Activated T-helper 1 cell treated with anti-CD3 and anti-CD28 coated beads, Interleukin-12 subunit alpha, Interleukin-12 subunit beta, Interleukin-2, Interleukin-4 antibody, amounts not matched to agents 30 ng/mL and 10 ng/mL and 1 ng/mL, durations not matched to agents 14 hours and 24 hours and 36 hours (primary cell): ENCODE measurements at regions not wholly inside any gene's neighbourhood (a gene's known extent, or its start where the extent isn't known, plus 50 kb on each side); places are given as distances from the start of the nearest gene placed in this dataset.

Experiments used
- DNase-seq: peaks from one replicate; pipeline ENCODE4 v3.0.0; 2021; ENCODE audit warnings: low spot score
- H3K27ac Mint-ChIP-seq: one replicate; pipeline ENCODE4 v1.8.0; 2021; ENCODE audit warnings: mild to moderate bottlenecking, mixed read lengths
- H3K27me3 Mint-ChIP-seq: one replicate; pipeline ENCODE4 v1.8.0; 2022; ENCODE audit warnings: mild to moderate bottlenecking, moderate library complexity, mixed read lengths; ENCODE audit not compliant: insufficient read depth
- H3K36me3 Mint-ChIP-seq: one replicate; pipeline ENCODE4 v1.8.0; 2021; ENCODE audit warnings: low read depth, mixed read lengths
- H3K4me1 Mint-ChIP-seq: one replicate; pipeline ENCODE4 v1.8.0; 2021; ENCODE audit warnings: low read depth, mixed read lengths
- H3K4me3 Mint-ChIP-seq: one replicate; pipeline ENCODE4 v1.8.0; 2021; ENCODE audit warnings: mild to moderate bottlenecking, moderate library complexity, mixed read lengths
- H3K9me3 Mint-ChIP-seq: one replicate; pipeline ENCODE4 v1.8.0; 2021; ENCODE audit warnings: mixed read lengths
- intact Hi-C: fragments of 100-400 bp; cut with micrococcal nuclease; formaldehyde crosslinking; loops from one replicate; pipeline ENCODE4 v1.15.1; 2024

DNA sequence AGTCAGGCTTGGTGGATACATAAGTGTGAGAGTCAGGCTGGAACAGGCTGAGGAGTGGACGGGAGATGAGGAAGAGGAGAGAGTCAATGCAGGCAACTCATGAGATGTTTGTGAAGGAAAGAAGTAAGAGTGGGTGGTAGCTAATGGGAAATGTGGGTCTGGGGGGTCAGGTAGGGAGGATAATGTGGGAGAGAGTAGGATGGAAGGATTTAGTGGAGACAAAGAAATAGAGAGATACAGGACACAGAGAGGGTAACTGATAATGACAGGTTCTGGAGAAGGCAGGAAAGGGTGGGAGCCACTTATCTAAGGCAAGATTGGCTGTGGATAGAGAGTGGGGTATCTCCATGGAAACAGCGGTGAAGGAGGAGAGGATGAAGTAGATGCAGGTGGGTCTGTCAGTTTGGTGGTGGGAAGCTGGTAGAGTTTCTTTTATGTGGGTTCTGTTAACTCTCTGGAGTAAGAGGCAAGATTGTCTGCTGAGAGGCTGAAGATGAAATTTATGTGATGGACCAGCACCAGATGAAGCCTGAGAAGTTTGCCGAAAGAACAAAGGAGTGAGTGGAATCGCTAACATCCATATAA is 190.6 kb upstream of the SPRED2 start:
- Mint-ChIP-seq H3K27ac (no peak overlapping the region), H3K4me3 (no peak overlapping the region), H3K27me3 (peaks cover 18% of the 10 kb centered on the region), H3K9me3 (no peaks in the 10 kb centered on the region), H3K36me3 (no peaks in the 10 kb centered on the region), H3K4me1 (peaks cover 18% of the 10 kb centered on the region)
- intact Hi-C loops: no loop called here
- DNase-seq: no peak

DNA sequence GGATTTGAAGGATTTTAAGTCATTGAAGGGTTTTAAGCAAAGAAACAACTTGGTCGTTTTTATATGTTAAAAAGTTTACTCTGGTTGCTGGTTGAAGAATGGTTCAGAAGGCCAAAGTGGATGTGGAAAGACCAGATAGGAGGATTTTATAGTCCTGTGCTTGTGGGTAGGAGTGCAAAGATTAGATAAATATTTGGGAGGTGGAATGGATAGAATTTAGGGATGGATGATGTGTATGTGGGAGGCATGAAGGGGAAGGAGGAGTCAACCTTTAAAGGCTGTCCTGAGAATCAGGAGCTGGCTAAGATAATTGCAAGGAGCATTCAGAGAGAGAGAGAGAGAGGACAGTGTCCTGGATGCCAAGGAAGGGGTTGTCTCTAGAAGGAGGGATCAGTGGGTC is 190.1 kb upstream of the SPRED2 start:
- DNase-seq: no peak
- no peaks in the 10 kb centered on the region for H3K36me3 Mint-ChIP-seq
- H3K9me3 Mint-ChIP-seq: no peaks in the 10 kb centered on the region
- no peak overlapping the region for H3K27ac Mint-ChIP-seq
- peaks cover 18% of the 10 kb centered on the region for H3K4me1 Mint-ChIP-seq
- intact Hi-C loops: no loop called here
- peaks cover 15% of the 10 kb centered on the region for H3K27me3 Mint-ChIP-seq
- no peak overlapping the region for H3K4me3 Mint-ChIP-seq

DNA sequence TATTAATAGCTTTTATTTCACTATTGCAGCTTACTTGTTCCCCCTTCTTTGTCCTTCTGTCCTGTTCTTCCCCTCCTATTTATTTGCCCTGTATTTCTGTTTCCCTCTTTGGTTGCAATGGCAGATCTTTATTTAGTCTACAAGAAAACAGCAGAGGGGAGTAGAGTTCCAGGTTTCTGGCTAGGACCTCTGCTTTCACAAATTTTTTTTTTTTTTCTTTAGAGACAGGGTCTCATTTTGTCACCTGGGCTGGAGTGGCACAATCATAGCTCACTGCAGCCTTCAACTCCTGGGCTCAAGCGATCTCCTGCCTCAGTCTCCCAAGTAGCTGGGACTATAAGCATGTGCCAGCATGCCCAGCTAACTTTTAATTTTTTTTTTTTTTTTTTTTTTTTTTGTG is 188.1 kb upstream of the SPRED2 start:
- Mint-ChIP-seq H3K4me1 (peaks cover 18% of the 10 kb centered on the region), H3K9me3 (no peaks in the 10 kb centered on the region), H3K27me3 (peaks cover 15% of the 10 kb centered on the region), H3K36me3 (no peaks in the 10 kb centered on the region), H3K27ac (no peak overlapping the region), H3K4me3 (no peak overlapping the region)
- intact Hi-C loops: no loop called here
- no peak for DNase-seq

DNA sequence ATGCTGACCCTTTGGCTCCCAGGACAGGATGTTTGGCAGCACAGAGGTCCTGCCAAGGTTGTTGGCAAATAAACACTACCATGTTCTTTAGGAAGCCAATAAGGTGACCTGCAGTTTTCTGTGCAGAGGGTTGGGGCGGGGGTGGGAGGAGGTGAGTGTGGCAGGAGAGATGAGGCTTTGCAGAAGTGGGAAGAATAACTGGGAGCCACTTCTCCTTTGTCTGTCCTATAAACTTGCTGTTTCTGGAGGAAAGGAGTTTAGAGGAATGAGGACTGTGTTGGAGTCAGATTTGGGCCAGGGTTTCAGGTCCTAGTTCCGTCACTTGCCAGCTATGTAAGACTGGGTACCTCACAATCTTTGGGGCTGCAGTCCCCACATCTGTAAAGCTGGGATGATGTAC is 187.6 kb upstream of the SPRED2 start:
- H3K4me1 Mint-ChIP-seq: peaks cover 18% of the 10 kb centered on the region
- intact Hi-C loops: no loop called here
- H3K27me3 Mint-ChIP-seq: peaks cover 15% of the 10 kb centered on the region
- H3K4me3 Mint-ChIP-seq: no peak overlapping the region
- no peaks in the 10 kb centered on the region for H3K36me3 Mint-ChIP-seq
- H3K9me3 Mint-ChIP-seq: no peaks in the 10 kb centered on the region
- H3K27ac Mint-ChIP-seq: no peak overlapping the region
- DNase-seq: no peak

DNA sequence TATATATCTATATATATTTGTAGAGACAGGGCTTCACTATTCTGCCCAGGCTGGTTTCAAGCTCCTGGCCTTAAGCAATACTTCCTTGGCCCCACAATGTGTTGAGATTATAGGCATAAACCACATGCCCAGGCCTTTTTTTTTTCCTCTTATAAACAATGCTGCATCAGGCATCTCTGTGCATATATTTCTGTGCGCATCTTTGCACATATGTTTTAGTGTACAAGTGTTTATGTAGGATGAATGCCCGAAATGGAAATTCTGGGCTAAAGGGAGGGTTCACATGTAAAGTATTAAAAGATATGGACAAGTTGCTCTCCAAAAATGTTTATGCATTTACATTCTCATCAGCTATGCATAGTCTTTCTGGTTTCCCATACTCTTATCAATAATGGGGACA is 183.2 kb upstream of the SPRED2 start:
- Mint-ChIP-seq H3K4me3 (no peak overlapping the region), H3K27me3 (peaks cover 9% of the 10 kb centered on the region), H3K27ac (no peak overlapping the region), H3K4me1 (no peaks in the 10 kb centered on the region), H3K9me3 (no peaks in the 10 kb centered on the region), H3K36me3 (no peaks in the 10 kb centered on the region)
- no peak for DNase-seq
- intact Hi-C loops: no loop called here

DNA sequence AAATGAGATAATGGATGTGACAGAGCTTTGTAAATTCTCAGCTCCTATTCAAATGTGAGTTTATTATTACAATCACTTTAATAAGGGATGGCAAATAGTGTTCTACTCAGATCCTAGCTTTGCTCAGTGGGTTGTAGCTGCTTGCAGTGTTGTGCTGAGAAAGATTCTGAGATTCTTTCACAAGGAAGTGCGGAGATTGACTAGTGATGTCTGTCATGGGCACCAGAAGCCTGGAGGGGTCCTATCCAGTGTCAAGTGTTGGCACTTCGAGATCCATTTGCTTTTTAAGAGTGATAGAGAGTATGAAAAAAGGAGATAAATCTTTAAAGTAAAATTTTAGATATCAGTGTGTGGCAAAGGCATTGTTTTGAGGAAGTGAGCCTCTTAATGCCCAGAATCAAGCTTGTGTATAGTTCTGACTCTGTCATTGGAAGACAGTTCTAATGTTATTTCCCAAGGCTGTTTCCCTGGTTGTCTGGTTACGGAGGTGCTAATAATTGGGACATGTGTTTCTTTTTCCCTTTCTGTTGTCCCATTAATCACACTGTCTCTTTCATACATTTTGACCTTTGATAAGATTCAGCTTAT is 181.7 kb upstream of the SPRED2 start:
- Mint-ChIP-seq H3K4me3 (no peak overlapping the region), H3K27ac (no peak overlapping the region), H3K27me3 (peaks cover 4% of the 10 kb centered on the region), H3K36me3 (no peaks in the 10 kb centered on the region), H3K9me3 (no peaks in the 10 kb centered on the region), H3K4me1 (no peaks in the 10 kb centered on the region)
- no peak for DNase-seq
- intact Hi-C loops: no loop called here

DNA sequence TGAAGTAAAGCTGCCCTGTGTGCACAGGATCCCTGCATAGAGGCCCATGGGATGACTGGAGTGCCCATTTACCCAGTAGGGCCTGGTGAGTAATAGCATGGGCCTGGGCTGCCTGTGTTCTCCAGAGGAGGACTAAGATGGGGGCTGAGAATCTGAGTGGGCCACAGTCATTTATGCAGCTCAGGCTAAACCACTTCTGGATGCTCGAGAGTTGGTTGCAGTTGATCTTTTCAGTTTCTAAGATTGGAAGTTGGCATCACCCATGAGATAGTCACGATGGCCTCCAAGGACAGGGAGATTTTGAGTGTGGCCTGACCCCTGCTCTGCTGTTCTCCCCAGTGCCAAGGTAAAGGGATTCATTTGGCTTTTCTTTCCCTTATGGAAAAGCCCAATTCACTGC is 179.1 kb upstream of the SPRED2 start:
- Mint-ChIP-seq H3K4me1 (peaks cover 2% of the 10 kb centered on the region), H3K27me3 (peaks cover 4% of the 10 kb centered on the region), H3K4me3 (no peak overlapping the region), H3K9me3 (no peaks in the 10 kb centered on the region), H3K36me3 (no peaks in the 10 kb centered on the region), H3K27ac (no peak overlapping the region)
- DNase-seq: no peak
- intact Hi-C loops: no loop called here

DNA sequence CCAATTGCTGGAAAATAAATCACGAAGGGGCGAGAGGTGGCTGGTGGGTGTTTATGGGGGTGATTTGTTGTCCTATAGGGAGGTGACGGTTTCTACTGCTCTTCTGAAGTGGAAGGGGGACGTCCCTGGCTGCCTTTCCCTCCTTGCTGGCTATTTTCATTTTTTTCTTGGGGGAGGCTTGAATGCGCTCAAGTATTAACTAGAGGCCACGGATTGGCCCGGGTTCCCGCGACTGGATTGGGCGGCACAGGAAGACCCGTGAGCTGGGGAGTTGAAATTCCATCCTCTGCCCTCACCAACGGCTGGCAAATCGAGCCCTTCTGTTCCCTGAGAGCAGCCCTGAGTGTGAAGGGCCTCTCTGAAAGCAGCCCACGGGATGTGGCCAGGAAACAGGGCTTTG is 176.5 kb upstream of the SPRED2 start:
- Mint-ChIP-seq H3K27ac (no peak overlapping the region), H3K27me3 (peaks cover 4% of the 10 kb centered on the region)

DNA sequence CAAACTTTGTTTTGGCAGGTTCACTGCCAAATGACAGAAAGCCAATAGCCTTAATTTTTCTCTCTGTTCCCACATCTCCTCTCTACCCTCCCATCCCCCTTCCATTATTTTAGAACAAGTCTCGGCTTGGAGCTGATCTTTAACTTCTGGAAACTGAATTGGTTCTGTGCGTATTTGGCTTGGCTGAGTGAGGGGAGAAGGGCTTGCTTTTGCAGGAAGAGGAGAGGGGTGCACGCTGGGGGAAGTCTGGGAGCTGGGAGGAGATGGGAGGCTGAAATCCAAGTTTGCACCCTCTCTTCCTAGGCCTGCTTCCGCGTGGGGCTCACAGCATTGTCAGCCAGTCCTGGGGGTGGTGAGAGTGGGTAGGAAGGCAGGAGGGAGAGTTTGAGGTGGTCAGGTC is 176.1 kb upstream of the SPRED2 start:
- no peak overlapping the region for H3K4me3 Mint-ChIP-seq
- no peak for DNase-seq
- H3K4me1 Mint-ChIP-seq: peaks cover 12% of the 10 kb centered on the region
- H3K27ac Mint-ChIP-seq: no peak overlapping the region
- no peaks in the 10 kb centered on the region for H3K9me3 Mint-ChIP-seq
- peaks cover 4% of the 10 kb centered on the region for H3K27me3 Mint-ChIP-seq
- intact Hi-C loops: no loop called here
- no peaks in the 10 kb centered on the region for H3K36me3 Mint-ChIP-seq

More for the DNA sequence above, 176.5 kb upstream of the SPRED2 start:
- Mint-ChIP-seq H3K4me1 (peaks cover 12% of the 10 kb centered on the region), H3K9me3 (no peaks in the 10 kb centered on the region), H3K4me3 (no peak overlapping the region), H3K36me3 (no peaks in the 10 kb centered on the region)
- DNase-seq: no peak
- intact Hi-C loops: no loop called here

DNA sequence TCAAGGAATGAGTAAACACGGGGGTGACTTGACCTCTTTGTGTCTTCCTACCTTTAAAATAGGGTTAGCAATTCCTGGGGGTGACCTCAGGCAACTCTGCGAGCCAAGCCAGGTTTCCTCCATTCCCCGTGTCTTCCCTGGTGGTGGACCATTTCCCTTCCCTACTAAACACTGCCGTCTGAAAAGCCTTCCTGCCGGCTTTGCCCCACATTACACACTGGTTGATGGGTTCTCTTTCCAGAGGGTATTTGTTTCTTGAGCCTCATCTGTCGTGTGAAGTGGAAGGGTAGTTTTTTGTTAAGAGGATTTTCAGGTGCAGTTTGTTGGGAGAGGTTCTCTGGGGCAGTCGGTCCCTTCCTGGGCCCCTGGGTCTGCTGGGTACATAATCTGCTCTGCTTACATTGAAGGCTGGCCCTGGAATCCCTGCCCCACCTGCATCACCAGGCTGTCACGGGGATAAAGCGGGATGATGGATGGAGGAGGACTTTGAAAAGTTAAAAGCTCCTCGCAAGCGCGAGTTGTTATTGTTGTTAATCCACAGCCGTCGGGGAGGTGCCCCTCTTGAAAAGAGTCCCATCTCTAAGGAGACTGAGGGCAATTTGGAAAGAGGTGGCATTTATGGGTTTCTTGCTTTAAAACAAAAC is 175.4 kb upstream of the SPRED2 start:
- DNase-seq: no peak
- H3K4me3 Mint-ChIP-seq: no peak overlapping the region
- intact Hi-C loops: no loop called here
- H3K27me3 Mint-ChIP-seq: no peaks in the 10 kb centered on the region
- H3K36me3 Mint-ChIP-seq: no peaks in the 10 kb centered on the region
- H3K9me3 Mint-ChIP-seq: no peaks in the 10 kb centered on the region
- H3K27ac Mint-ChIP-seq: no peak overlapping the region
- peaks cover 12% of the 10 kb centered on the region for H3K4me1 Mint-ChIP-seq

DNA sequence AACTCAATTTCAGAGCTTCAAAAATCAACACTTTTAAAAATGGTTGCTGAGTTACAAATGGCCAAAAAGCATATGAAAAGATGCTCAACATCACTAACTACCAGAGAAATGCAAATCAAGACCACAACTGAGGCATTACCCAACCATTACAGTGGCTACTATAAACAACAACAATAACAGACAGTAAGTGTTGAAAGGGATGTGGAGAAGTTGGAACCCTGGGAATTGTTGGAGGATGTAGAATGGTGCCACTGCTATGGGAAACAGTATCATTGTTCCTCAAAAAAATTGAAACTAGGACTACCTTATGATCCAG is 173.3 kb upstream of the SPRED2 start:
- H3K27ac Mint-ChIP-seq: no peak overlapping the region
- H3K4me3 Mint-ChIP-seq: no peak overlapping the region
- no peaks in the 10 kb centered on the region for H3K27me3 Mint-ChIP-seq
- no peak for DNase-seq
- peaks cover 12% of the 10 kb centered on the region for H3K4me1 Mint-ChIP-seq
- intact Hi-C loops: no loop called here
- H3K9me3 Mint-ChIP-seq: no peaks in the 10 kb centered on the region
- H3K36me3 Mint-ChIP-seq: no peaks in the 10 kb centered on the region

DNA sequence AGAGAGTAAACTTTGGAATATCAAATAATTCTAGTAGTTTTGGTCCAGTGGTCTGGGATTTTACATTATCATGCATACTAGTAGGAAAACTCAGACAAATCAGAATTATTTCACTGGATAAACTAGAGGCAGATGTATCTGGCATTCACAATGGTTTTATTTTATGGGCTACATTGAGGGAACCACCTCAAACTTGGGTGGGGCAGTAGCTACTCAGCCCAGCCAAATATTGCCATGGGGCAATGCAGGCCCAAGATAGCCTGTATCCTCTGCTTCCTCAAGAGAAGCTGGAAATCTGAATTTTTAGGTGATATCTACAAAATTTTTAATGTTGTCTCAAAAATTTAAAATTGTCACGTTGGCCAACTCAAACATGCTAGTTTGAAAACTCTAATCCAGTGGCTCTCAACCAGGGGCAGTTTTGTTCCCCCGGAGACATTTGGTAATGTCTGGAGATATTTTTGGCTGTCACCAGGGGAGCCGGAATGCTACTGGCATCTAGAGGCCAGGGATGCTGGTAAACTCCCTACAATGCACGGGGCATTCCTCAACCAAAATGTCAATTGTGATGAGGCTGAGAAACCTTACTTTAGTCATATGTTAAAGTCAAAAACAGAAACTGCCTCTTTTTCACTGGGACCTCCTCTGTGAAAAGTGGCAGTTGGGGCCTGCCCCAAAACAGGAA is 172.8 kb upstream of the SPRED2 start:
- no peak for DNase-seq
- H3K9me3 Mint-ChIP-seq: no peaks in the 10 kb centered on the region
- intact Hi-C loops: no loop called here
- no peaks in the 10 kb centered on the region for H3K27me3 Mint-ChIP-seq
- no peak overlapping the region for H3K27ac Mint-ChIP-seq
- peaks cover 12% of the 10 kb centered on the region for H3K4me1 Mint-ChIP-seq
- no peaks in the 10 kb centered on the region for H3K36me3 Mint-ChIP-seq
- no peak overlapping the region for H3K4me3 Mint-ChIP-seq

DNA sequence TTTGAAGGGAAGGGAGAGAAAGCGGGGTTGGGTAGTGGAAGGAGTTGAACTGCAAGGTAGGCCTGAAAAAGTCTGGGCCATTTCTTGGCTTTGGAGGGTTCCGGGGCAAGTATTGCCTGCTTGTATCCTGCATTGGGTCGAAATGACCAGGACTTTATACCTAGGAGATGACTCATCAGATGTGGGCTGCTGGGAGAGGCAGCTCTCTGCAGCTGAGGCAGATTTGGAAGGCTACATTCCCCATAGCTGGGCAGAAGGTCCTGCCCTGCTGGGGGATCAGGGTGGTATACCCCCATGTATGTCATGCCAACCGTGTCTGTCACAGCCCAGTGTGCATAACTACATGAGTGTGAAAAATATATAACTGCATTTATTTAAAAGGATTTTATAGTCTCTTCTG is 171.8 kb upstream of the SPRED2 start:
- Mint-ChIP-seq H3K27ac (no peak overlapping the region), H3K4me3 (no peak overlapping the region), H3K4me1 (peaks cover 12% of the 10 kb centered on the region), H3K9me3 (no peaks in the 10 kb centered on the region), H3K36me3 (no peaks in the 10 kb centered on the region), H3K27me3 (no peaks in the 10 kb centered on the region)
- intact Hi-C loops: no loop called here
- DNase-seq: no peak
